Body of pancreas (tissue), 4 donors: ENCODE measurements at regions not wholly inside any gene's neighbourhood (a gene's known extent, or its start where the extent isn't known, plus 50 kb on each side); places are given as distances from the start of the nearest gene placed in this dataset.
"Not testable (repeated sequence)": the region's sequence is repeated elsewhere in the genome, so short reads cannot be mapped to it uniquely, and the experiment has no call there.

Experiments
- CTCF ChIP-seq, 7 experiments: fragments of 450-650 bp in 4 of 7; fragments of 200-600 bp in 3 of 7; sonication (generic) in 3 of 7; IDR thresholded peaks; one replicate each; pipeline ENCODE4 v1.5.1; 2016 to 2019; ENCODE audit warnings: antibody characterized with exemption in 7 of 7
- POLR2A ChIP-seq, 3 donors: fragments of 450-650 bp; IDR thresholded peaks; one replicate each; pipeline ENCODE4 v1.6.1; 2016; ENCODE audit warnings: antibody characterized with exemption in 3 of 3, mild to moderate bottlenecking in 2 of 3

GRCh38 chr1:79894129-79894528, 887.6 kb upstream of the ADGRL4 start:
- not testable (repeated sequence) for TF ChIP-seq CTCF, POLR2A (IDR thresholded peaks at IDR 0.05)
